ENCODE measurements at regions not wholly inside any gene's neighbourhood (a gene's known extent, or its start where the extent isn't known, plus 50 kb on each side); places are given as distances from the start of the nearest gene placed in this dataset.

GRCh38 chr16:55256412-55257016, 67.5 kb upstream of the IRX6 start:
- TF ChIP-seq LEF1 (IDR thresholded peaks at IDR 0.05; ENCODE audit: borderline replicate concordance), result no peak
- no peak for TF ChIP-seq ELF4 (IDR thresholded peaks at IDR 0.05)
- no peak for TF ChIP-seq SUZ12 (IDR thresholded peaks at IDR 0.05)
- TF ChIP-seq CTBP1 (IDR thresholded peaks at IDR 0.05; ENCODE audit: borderline replicate concordance), result no peak
- no peak for TF ChIP-seq FOXA1 (IDR thresholded peaks at IDR 0.05)
- no peak for TF ChIP-seq NFRKB (IDR thresholded peaks at IDR 0.05)
- TF ChIP-seq HDGF (IDR thresholded peaks at IDR 0.05; ENCODE audit: borderline replicate concordance), result no peak
- no peak for TF ChIP-seq TARDBP (IDR thresholded peaks at IDR 0.05)
- POLR2A ChIA-PET, result no interaction called here
- no peak for DNase-seq (ENCODE audit: extremely low spot score)
- CTCF ChIA-PET, result interaction anchor here (1.4 to 1.5 kb wide), 2 partner anchors 221 to 223 kb away, joined by 4 to 7 read pairs; no protein-coding TSS in a partner anchor

GRCh38 chr16:55257966-55258613, 65.9 kb upstream of the IRX6 start:
- peak; percentile 70 for DNase-seq (ENCODE audit: extremely low spot score)
- CTCF ChIA-PET, result interaction anchor here (0.7 to 1.5 kb wide), 4 partner anchors 126 to 1709 kb away, joined by 3 to 7 read pairs (median 4); no protein-coding TSS in a partner anchor
- POLR2A ChIA-PET, result no interaction called here
- TF ChIP-seq PKNOX1 (IDR thresholded peaks at IDR 0.05) (no peak), SUZ12 (IDR thresholded peaks at IDR 0.05) (no peak), ELF4 (IDR thresholded peaks at IDR 0.05) (no peak), BHLHE40 (IDR thresholded peaks at IDR 0.05; ENCODE audit: borderline replicate concordance) (no peak), FOXK2 (IDR thresholded peaks at IDR 0.05) (no peak), ARNT (IDR thresholded peaks at IDR 0.05) (no peak), FOXA1 (IDR thresholded peaks at IDR 0.05) (no peak)

- TF ChIP-seq FOXA1 (IDR thresholded peaks at IDR 0.05) (no peak), L3MBTL2 (conservative IDR thresholded peaks at IDR 0.05) (no peak), PKNOX1 (IDR thresholded peaks at IDR 0.05) (no peak), ELF4 (IDR thresholded peaks at IDR 0.05) (no peak), NFRKB (IDR thresholded peaks at IDR 0.05) (no peak), SP1 (IDR thresholded peaks at IDR 0.05) (no peak), FOXM1 (IDR thresholded peaks at IDR 0.05; ENCODE audit: borderline replicate concordance) (no peak), HDGF (IDR thresholded peaks at IDR 0.05; ENCODE audit: borderline replicate concordance) (no peak), LEF1 (IDR thresholded peaks at IDR 0.05; ENCODE audit: borderline replicate concordance) (no peak), TARDBP (IDR thresholded peaks at IDR 0.05) (no peak), ARNT (IDR thresholded peaks at IDR 0.05) (no peak), ZNF384 (IDR thresholded peaks at IDR 0.05) (no peak), BHLHE40 (IDR thresholded peaks at IDR 0.05; ENCODE audit: borderline replicate concordance) (no peak), CTBP1 (IDR thresholded peaks at IDR 0.05; ENCODE audit: borderline replicate concordance) (no peak)
- CTCF ChIA-PET, result no interaction called here
- POLR2A ChIA-PET, result no interaction called here
- DNase-seq (ENCODE audit: extremely low spot score), result no peak
These were observed 62.7 kb upstream of the IRX6 start for GRCh38 chr16:55261301-55261700.

GRCh38 chr16:55263271-55264250, 60.4 kb upstream of the IRX6 start:
- CTCF ChIA-PET, result no interaction called here

GRCh38 chr16:55264949-55265348, 59.1 kb upstream of the IRX6 start:
- ChIA-PET POLR2A (no interaction called here), CTCF (interaction anchor here (0.5 kb wide), 1 partner anchor 466 kb away, joined by 4 read pairs; no protein-coding TSS in a partner anchor)
- TF ChIP-seq TARDBP (IDR thresholded peaks at IDR 0.05), result no peak
- no peak for TF ChIP-seq CTBP1 (IDR thresholded peaks at IDR 0.05; ENCODE audit: borderline replicate concordance)
- TF ChIP-seq L3MBTL2 (conservative IDR thresholded peaks at IDR 0.05), result no peak
- no peak for TF ChIP-seq FOXM1 (IDR thresholded peaks at IDR 0.05; ENCODE audit: borderline replicate concordance)
- no peak for TF ChIP-seq ELF4 (IDR thresholded peaks at IDR 0.05)
- TF ChIP-seq FOXK2 (IDR thresholded peaks at IDR 0.05), result no peak
- no peak for TF ChIP-seq NFRKB (IDR thresholded peaks at IDR 0.05)
- no peak for TF ChIP-seq SUZ12 (IDR thresholded peaks at IDR 0.05)
- DNase-seq (ENCODE audit: extremely low spot score), result no peak

More at GRCh38 chr16:55263271-55264250, 60.4 kb upstream of the IRX6 start:
- no peak for DNase-seq (ENCODE audit: extremely low spot score)
- POLR2A ChIA-PET, result no interaction called here
- TF ChIP-seq BHLHE40 (IDR thresholded peaks at IDR 0.05; ENCODE audit: borderline replicate concordance) (no peak), ELF4 (IDR thresholded peaks at IDR 0.05) (no peak), TARDBP (IDR thresholded peaks at IDR 0.05) (no peak), FOXA1 (IDR thresholded peaks at IDR 0.05) (no peak), FOXK2 (IDR thresholded peaks at IDR 0.05) (no peak), LEF1 (IDR thresholded peaks at IDR 0.05; ENCODE audit: borderline replicate concordance) (no peak), CTBP1 (IDR thresholded peaks at IDR 0.05; ENCODE audit: borderline replicate concordance) (no peak), PKNOX1 (IDR thresholded peaks at IDR 0.05) (no peak), HDGF (IDR thresholded peaks at IDR 0.05; ENCODE audit: borderline replicate concordance) (no peak), FOXM1 (IDR thresholded peaks at IDR 0.05; ENCODE audit: borderline replicate concordance) (no peak)

All from HEK293T (cell line).